Small intestine (tissue), 7 donors: ENCODE measurements at regions not wholly inside any gene's neighbourhood (a gene's known extent, or its start where the extent isn't known, plus 50 kb on each side); places are given as distances from the start of the nearest gene placed in this dataset.

Experiments
- DNase-seq, 2 donors: peaks; one replicate each; pipeline versions ENCODE4 v3.0.0 to v3.0.0-alpha.2; 2013
- FAIRE-seq: peaks from 2 replicates; lab custom pipeline; 2012; peaks lifted over from hg19 to GRCh38; lab: Jason Lieb, UNC
- H3K27ac ChIP-seq, 3 donors: one replicate each; pipeline ENCODE4 v1.5.1; 2013; ENCODE audit warnings: low read length in 2 of 3, mild to moderate bottlenecking in 2 of 3, control low read depth in 1 of 3, inconsistent platforms in 1 of 3, low read depth in 1 of 3, moderate library complexity in 1 of 3
- H3K27me3 ChIP-seq, 3 donors: one replicate each; pipeline ENCODE4 v1.6.1; 2013; ENCODE audit warnings: low read length in 3 of 3, inconsistent platforms in 1 of 3; ENCODE audit not compliant: control insufficient read depth in 3 of 3, insufficient read depth in 3 of 3
- H3K36me3 ChIP-seq, 3 donors: one replicate each; pipeline ENCODE4 v1.6.1; 2013; ENCODE audit warnings: low read length in 3 of 3, inconsistent platforms in 1 of 3, low read depth in 1 of 3, mild to moderate bottlenecking in 1 of 3, moderate library complexity in 1 of 3; ENCODE audit not compliant: control insufficient read depth in 3 of 3, insufficient read depth in 2 of 3
- H3K4me1 ChIP-seq, 3 donors: one replicate each; pipeline ENCODE4 v1.6.1; 2013; ENCODE audit warnings: low read length in 2 of 3, inconsistent platforms in 1 of 3, low read depth in 1 of 3, mild to moderate bottlenecking in 1 of 3, moderate library complexity in 1 of 3; ENCODE audit not compliant: control insufficient read depth in 3 of 3, insufficient read depth in 2 of 3
- H3K4me3 ChIP-seq, 3 donors: one replicate each; pipeline ENCODE4 v1.5.1; 2013; ENCODE audit warnings: low read length in 3 of 3, control low read depth in 1 of 3, inconsistent platforms in 1 of 3, low read depth in 1 of 3, mild to moderate bottlenecking in 1 of 3, moderate library complexity in 1 of 3
- H3K9me3 ChIP-seq, 2 donors: one replicate each; pipeline ENCODE4 v1.6.1; 2013; ENCODE audit warnings: low read depth in 1 of 2, low read length in 1 of 2; ENCODE audit not compliant: control insufficient read depth in 2 of 2, insufficient read depth in 1 of 2
- WGBS, 3 donors: extraction: QIAGEN DNeasy Blood & Tissue Kit; methylation state at CpG; one replicate each; pipeline ENCODE4 v1.1.7; 2013; 5-methylcytosine and 5-hydroxymethylcytosine counted together
- donor health status: healthy with polysubstance abuse.
- donor health status: control.
- donor health status: control.
- donor health status: Bipolar disorder and iron deficiency.
- donor health status: healthy.

DNA sequence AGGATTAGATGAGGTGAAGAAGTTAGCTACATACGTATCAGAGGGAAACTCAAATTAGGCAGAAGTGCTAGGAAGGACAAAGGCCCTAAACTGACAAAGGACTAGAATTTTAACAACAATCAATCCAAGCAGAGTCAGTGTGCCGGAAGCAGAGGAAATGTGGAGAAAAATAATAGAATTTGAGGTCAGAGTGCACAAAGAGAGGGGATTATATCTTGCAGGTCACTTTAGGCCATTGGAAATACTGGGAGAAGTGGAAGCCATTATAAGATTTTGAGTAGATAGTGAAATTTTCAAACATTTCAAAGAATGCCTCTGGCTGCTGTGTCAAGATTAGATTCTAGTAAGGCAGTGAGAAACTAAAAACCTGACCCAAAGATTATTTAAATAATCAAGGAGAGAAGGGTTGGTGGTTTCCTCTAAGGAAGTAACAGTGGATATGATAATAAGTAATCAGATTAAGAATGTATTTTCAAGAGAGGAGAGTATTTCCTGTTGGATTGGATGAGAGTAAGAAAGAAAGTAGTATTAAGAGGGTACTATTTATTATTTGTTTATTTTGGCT lies 889.2 kb upstream of the NCAM2 start:
- WGBS, 3 donors = 72 to 85% (median 80%) methylated on average over 2 of the region's 2 CpGs

DNA sequence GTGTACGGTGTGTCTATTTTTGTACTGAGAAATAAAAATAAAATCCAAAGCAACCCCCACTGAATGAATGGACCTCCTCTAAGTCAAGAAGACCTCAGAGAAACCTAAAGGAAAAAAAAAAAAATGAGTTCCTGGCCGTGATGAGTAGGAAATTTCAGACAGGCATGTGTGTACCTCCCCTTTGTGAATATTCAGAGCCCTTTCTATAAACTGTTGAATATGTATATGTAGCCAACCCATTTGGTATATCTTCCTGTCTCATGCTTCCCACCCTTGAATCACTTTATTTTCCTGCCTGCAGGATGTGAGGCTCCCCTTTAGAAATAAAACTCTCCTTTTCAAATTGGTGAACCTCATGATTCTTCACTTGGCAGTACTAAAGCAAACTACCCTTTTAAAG lies 887.8 kb upstream of the NCAM2 start:
- 52 to 61% (median 56%) methylated on average over 2 of the region's 2 CpGs for WGBS, 3 donors
- no peak for DNase-seq
- no peaks in the 10 kb centered on the region for H3K4me1 ChIP-seq
- no peaks in the 10 kb centered on the region for H3K36me3 ChIP-seq
- FAIRE-seq = no peak
- no peaks in the 10 kb centered on the region for H3K27me3 ChIP-seq
- H3K27ac ChIP-seq = no peak overlapping the region
- no peak overlapping the region for H3K4me3 ChIP-seq
- H3K9me3 ChIP-seq = no peaks in the 10 kb centered on the region

More for the DNA sequence above, 889.2 kb upstream of the NCAM2 start:
- Histone ChIP-seq H3K36me3 (no peaks in the 10 kb centered on the region), H3K4me3 (no peak overlapping the region), H3K9me3 (peaks cover 2 to 5% of the 10 kb centered on the region in 2 donors), H3K27ac (no peak overlapping the region), H3K27me3 (no peaks in the 10 kb centered on the region), H3K4me1 (no peaks in the 10 kb centered on the region)
- DNase-seq (no peak), FAIRE-seq (no peak)

DNA sequence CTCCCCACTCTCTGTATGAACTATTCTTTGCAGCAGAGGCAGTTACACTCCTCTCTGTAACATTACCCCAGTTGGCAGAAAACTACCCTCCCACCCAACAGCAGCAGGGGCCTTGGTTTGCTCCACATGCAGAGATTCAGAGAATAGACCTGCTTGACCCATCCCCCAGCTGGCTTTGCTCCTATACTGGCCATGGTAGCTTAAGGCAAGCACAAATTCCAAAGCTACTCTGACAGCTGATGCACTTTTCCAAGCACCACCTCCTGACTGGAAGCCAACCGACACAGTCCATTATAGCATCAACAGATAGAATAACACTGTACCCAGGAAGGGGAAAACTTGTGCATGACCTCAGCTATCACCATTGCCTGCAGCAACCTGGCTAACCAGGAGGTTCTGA lies 846.5 kb upstream of the NCAM2 start:
- Histone ChIP-seq H3K9me3 (peaks cover 0 to 28% of the 10 kb centered on the region in 2 donors), H3K27ac (no peak overlapping the region), H3K36me3 (no peaks in the 10 kb centered on the region), H3K4me1 (no peaks in the 10 kb centered on the region), H3K27me3 (no peaks in the 10 kb centered on the region), H3K4me3 (no peak overlapping the region)
- 84 to 96% (median 96%) methylated on average over 1 of the region's 1 CpG for WGBS, 3 donors
- DNase-seq = no peak
- no peak for FAIRE-seq

DNA sequence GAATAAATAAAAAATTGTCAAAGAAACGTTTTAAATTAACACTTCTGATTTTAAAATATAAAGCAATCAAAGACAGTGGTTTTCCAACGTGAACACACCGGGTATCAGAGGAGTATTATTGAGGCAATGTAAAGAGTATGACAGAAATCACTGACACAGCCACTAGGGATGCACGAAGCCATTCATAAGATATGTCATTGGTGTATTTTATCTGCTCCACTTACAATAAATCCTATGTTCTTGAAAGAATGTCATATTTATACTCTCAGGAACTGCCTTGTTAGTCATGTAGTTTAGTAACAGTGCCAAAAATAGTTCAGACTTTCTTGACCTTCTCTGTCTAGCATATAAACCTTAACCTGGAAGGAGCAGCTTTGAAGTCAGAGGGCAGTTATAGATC lies 835.0 kb upstream of the NCAM2 start:
- no peak overlapping the region for H3K4me3 ChIP-seq
- no peaks in the 10 kb centered on the region for H3K36me3 ChIP-seq
- WGBS, 3 donors = 66 to 72% (median 69%) methylated on average over 4 of the region's 4 CpGs
- no peaks in the 10 kb centered on the region for H3K27me3 ChIP-seq
- no peaks in the 10 kb centered on the region for H3K9me3 ChIP-seq
- H3K27ac ChIP-seq = no peak overlapping the region
- FAIRE-seq = no peak
- H3K4me1 ChIP-seq = no peaks in the 10 kb centered on the region
- DNase-seq = no peak

DNA sequence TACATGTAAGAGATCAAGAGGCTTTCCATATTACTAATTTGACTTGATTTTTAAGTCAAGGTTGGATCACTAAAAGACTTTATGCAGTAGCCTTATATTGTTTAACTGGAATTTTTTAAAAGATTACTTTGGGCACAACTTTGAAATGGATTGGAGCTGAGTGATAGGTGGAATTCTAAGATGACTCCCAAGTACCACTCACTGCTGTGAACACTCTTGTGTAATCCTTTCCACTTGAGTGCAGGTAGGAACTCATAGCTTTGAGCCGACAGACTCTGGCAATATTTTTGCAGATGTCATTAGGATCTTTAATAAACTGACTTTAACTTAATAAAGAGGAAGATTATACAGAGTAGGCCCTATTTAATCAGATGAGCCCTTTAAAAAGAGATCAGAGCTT lies 831.1 kb upstream of the NCAM2 start:
- Histone ChIP-seq H3K9me3 (peaks cover 0 to 1% of the 10 kb centered on the region in 2 donors), H3K4me3 (no peak overlapping the region), H3K27ac (no peak overlapping the region), H3K27me3 (no peaks in the 10 kb centered on the region), H3K36me3 (no peaks in the 10 kb centered on the region), H3K4me1 (no peaks in the 10 kb centered on the region)
- DNase-seq (no peak), FAIRE-seq (no peak)
- 88 to 89% (median 89%) methylated on average over 1 of the region's 1 CpG for WGBS, 3 donors

DNA sequence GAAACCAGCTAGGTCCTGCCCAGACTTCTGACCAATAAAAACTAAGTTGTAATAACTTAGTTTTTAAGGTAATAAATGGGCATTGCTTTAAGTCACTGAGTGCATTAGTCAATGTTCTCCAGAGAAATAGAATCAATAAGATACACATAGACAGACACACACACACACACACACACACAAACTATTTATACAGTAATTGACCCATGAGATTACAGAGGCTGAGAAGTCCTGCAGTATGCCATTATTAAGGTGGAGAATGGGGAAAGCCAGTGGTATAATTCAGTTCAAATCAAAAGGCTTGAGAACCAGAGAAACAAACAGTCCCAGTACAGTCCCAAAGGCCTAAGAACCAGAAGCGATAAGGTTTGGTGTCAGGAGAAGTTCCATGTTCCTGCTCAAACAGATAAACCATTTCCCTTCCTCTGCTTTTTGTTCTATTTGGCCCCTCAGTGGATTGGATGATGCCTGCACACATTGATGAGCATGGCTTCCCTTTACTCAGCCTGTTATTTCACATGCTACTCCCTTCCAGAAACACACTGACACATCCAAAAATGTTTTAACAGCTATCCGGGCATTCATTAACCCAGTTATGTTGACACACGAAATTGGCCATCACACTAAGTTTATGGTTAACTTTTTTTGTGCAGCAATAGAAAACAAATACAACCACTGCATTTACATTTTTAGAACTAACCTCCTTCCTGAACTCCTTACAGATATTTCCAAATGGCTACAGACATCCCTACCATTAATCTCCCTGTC lies 828.2 kb upstream of the NCAM2 start:
- DNase-seq = no peak
- FAIRE-seq = no peak
- Histone ChIP-seq H3K4me3 (no peak overlapping the region), H3K27me3 (no peaks in the 10 kb centered on the region), H3K4me1 (no peaks in the 10 kb centered on the region), H3K9me3 (peaks cover 0 to 1% of the 10 kb centered on the region in 2 donors), H3K27ac (no peak overlapping the region), H3K36me3 (no peaks in the 10 kb centered on the region)
- WGBS, 3 donors = 58 to 72% (median 65%) methylated on average over 3 of the region's 3 CpGs

DNA sequence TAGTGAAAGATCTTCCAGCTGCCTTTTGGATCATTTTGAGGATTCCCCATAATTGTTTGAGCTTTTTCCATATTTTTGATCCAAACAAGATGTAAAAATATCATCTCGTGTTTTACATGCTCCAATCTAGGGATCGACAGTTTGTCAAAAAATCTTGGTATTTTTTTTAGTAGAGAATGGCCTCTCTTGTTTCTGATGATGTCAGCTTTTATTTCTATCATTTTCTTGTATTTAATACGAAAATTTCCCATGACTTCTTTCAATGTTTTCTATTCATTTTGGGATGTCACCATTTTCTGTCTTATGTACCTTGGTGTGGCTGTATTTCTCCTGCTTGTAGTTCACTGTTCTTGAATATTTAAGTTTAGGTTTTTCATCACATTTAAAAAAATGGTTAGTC lies 812.0 kb upstream of the NCAM2 start:
- peaks cover 0 to 1% of the 10 kb centered on the region in 2 donors for H3K9me3 ChIP-seq
- DNase-seq (no peak), FAIRE-seq (no peak)
- H3K36me3 ChIP-seq = no peaks in the 10 kb centered on the region
- H3K27me3 ChIP-seq = no peaks in the 10 kb centered on the region
- no peak overlapping the region for H3K27ac ChIP-seq
- WGBS, 3 donors = 36 to 46% (median 38%) methylated on average over 3 of the region's 3 CpGs
- no peak overlapping the region for H3K4me3 ChIP-seq
- H3K4me1 ChIP-seq = no peaks in the 10 kb centered on the region

DNA sequence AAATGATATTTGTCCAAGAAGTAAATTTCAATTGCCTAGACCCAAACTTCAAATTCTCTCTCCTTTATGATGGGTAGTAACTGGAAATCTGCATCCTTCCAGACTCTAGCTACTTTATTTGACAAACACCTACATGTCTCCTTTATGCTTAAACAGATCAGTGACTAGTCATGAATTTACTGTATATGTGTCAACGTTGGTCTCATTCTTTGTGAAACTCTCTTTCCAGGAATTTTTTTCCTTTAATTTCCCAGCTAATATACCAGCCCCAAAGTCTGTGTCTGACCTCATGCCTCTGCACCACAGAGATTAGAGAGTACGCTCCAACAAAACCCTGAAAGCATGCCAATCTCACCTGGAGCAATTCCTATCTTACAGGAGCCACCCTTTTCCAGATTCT lies 811.2 kb upstream of the NCAM2 start:
- FAIRE-seq = no peak
- 52 to 64% (median 59%) methylated on average over 2 of the region's 2 CpGs for WGBS, 3 donors

More for the DNA sequence above, 811.2 kb upstream of the NCAM2 start:
- Histone ChIP-seq H3K9me3 (peaks cover 0 to 1% of the 10 kb centered on the region in 2 donors), H3K4me1 (no peaks in the 10 kb centered on the region), H3K27ac (no peak overlapping the region), H3K27me3 (no peaks in the 10 kb centered on the region), H3K36me3 (no peaks in the 10 kb centered on the region), H3K4me3 (no peak overlapping the region)
- no peak for DNase-seq
